Astrocyte (in vitro differentiated cells and primary cell): ENCODE measurements at regions not wholly inside any gene's neighbourhood (a gene's known extent, or its start where the extent isn't known, plus 50 kb on each side); places are given as distances from the start of the nearest gene placed in this dataset.

Experiments used
- DNase-seq: peaks from one replicate; pipeline ENCODE4 v3.0.0-alpha.2; 2010; ENCODE audit warnings: low read depth
- FAIRE-seq: peaks from 2 replicates; lab custom pipeline; 2011; peaks lifted over from hg19 to GRCh38; lab: Jason Lieb, UNC
- H2AFZ ChIP-seq: 2 replicates; pipeline ENCODE4 v1.6.0; 2012; ENCODE audit warnings: low read depth, low read length, inconsistent platforms
- H3K27ac ChIP-seq: 2 replicates; pipeline ENCODE4 v1.5.1; 2011; ENCODE audit warnings: low read depth, low read length, inconsistent platforms
- H3K27me3 ChIP-seq: 2 replicates; pipeline ENCODE4 v1.6.0; 2011; ENCODE audit warnings: low read length, inconsistent platforms; ENCODE audit not compliant: insufficient read depth
- H3K36me3 ChIP-seq: 2 replicates; pipeline ENCODE4 v1.5.1; 2011; ENCODE audit warnings: low read length, inconsistent platforms; ENCODE audit not compliant: insufficient read depth
- H3K4me1 ChIP-seq: 2 replicates; pipeline ENCODE4 v1.5.1; 2011; ENCODE audit warnings: low read length, inconsistent platforms; ENCODE audit not compliant: insufficient read depth
- H3K4me2 ChIP-seq: 2 replicates; pipeline ENCODE4 v1.6.0; 2012; ENCODE audit warnings: low read length, inconsistent platforms
- H3K4me3 ChIP-seq: 2 replicates; pipeline ENCODE4 v1.5.1; 2011; ENCODE audit warnings: low read depth, mild to moderate bottlenecking, low read length, inconsistent platforms; ENCODE audit not compliant: insufficient read depth
- H3K79me2 ChIP-seq: 2 replicates; pipeline ENCODE4 v1.6.0; 2012; ENCODE audit warnings: mild to moderate bottlenecking, low read length, inconsistent platforms; ENCODE audit not compliant: insufficient read depth
- H3K9ac ChIP-seq: 2 replicates; pipeline ENCODE4 v1.6.0; 2012; ENCODE audit warnings: mild to moderate bottlenecking, low read length, inconsistent platforms
- H3K9me3 ChIP-seq: 2 replicates; pipeline ENCODE4 v1.5.1; 2012; ENCODE audit warnings: low read depth, mild to moderate bottlenecking, low read length, inconsistent platforms; ENCODE audit not compliant: insufficient read depth
- H4K20me1 ChIP-seq: 2 replicates; pipeline ENCODE4 v1.6.0; 2012; ENCODE audit warnings: low read length, inconsistent platforms; ENCODE audit not compliant: insufficient read depth
- H3K27ac Mint-ChIP-seq: one replicate; pipeline ENCODE4 v1.8.0; 2021; ENCODE audit warnings: mild to moderate bottlenecking, mixed read lengths; ENCODE audit not compliant: unreplicated experiment
- H3K27me3 Mint-ChIP-seq: one replicate; pipeline ENCODE4 v1.8.0; 2021; ENCODE audit warnings: low read depth, mixed read lengths; ENCODE audit not compliant: unreplicated experiment
- H3K36me3 Mint-ChIP-seq: one replicate; pipeline ENCODE4 v1.8.0; 2021; ENCODE audit warnings: low read depth, mixed read lengths; ENCODE audit not compliant: unreplicated experiment
- H3K4me1 Mint-ChIP-seq: one replicate; pipeline ENCODE4 v1.8.0; 2021; ENCODE audit warnings: low read depth, mixed read lengths; ENCODE audit not compliant: unreplicated experiment
- H3K4me3 Mint-ChIP-seq: one replicate; pipeline ENCODE4 v1.8.0; 2021; ENCODE audit warnings: mild to moderate bottlenecking, moderate library complexity, mixed read lengths; ENCODE audit not compliant: unreplicated experiment
- H3K9me3 Mint-ChIP-seq: one replicate; pipeline ENCODE4 v1.8.0; 2021; ENCODE audit warnings: mild to moderate bottlenecking, mixed read lengths; ENCODE audit not compliant: unreplicated experiment
- EZH2 ChIP-seq: IDR thresholded peaks from 2 replicates; pipeline ENCODE4 v1.6.1; 2012; ENCODE audit warnings: mild to moderate bottlenecking, low read length, inconsistent platforms; ENCODE audit not compliant: insufficient read depth
- TF ChIP-seq, protein P1 (sequence below): IDR thresholded peaks from 2 replicates; pipeline ENCODE4 v1.5.1; 2011; ENCODE audit warnings: low read depth, mild to moderate bottlenecking, inconsistent platforms, low read length, moderate library complexity; ENCODE audit not compliant: insufficient read depth

DNA sequence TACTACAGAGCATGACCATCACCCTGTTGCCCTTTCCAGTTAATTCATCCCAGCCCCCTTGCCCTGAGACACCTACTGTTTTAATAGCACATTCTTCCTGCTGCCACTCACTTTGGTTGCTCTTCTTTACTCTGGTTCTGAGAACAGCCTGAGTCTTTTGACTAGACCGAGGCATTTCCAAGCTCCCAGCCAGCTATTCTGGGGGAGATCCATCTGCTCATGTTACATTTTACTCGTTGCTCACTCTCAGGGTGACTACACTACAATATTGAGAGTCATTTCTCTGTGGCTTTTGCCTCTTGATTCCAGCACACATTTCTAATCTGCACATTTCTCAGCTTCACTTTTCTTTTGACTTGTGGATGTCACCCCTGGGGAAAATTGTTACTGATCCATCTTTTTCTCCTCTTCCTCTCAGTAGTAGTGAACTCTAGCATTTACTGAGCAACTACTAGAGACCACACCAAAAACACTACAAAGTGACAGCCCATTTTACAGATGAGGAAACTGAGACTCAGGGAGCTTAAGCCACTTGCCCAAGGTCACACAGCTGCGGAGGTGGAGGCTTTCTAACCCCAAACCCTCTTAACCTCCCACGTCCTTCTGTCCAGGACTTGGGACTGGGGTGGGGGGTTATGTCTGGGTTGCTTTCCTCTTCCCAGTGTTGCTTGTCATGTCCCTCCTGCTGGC, 117.8 kb downstream of the C11orf91 start:
- Histone ChIP-seq H2AFZ (no peak overlapping the region), H3K36me3 (peaks cover 9% of the 10 kb centered on the region), H3K4me3 (no peak overlapping the region), H3K27me3 (no peaks in the 10 kb centered on the region), H3K79me2 (no peaks in the 10 kb centered on the region), H4K20me1 (no peaks in the 10 kb centered on the region), H3K9me3 (no peaks in the 10 kb centered on the region), H3K4me1 (no peaks in the 10 kb centered on the region), H3K9ac (no peak overlapping the region), H3K27ac (no peak overlapping the region), H3K4me2 (no peak overlapping the region)
- no peak overlapping the region for H3K4me3 Mint-ChIP-seq
- H3K27me3 Mint-ChIP-seq, result no peaks in the 10 kb centered on the region
- H3K27ac Mint-ChIP-seq, result no peak overlapping the region
- DNase-seq, result no peak
- no peak for TF ChIP-seq EZH2
- TF ChIP-seq, protein P1, sequence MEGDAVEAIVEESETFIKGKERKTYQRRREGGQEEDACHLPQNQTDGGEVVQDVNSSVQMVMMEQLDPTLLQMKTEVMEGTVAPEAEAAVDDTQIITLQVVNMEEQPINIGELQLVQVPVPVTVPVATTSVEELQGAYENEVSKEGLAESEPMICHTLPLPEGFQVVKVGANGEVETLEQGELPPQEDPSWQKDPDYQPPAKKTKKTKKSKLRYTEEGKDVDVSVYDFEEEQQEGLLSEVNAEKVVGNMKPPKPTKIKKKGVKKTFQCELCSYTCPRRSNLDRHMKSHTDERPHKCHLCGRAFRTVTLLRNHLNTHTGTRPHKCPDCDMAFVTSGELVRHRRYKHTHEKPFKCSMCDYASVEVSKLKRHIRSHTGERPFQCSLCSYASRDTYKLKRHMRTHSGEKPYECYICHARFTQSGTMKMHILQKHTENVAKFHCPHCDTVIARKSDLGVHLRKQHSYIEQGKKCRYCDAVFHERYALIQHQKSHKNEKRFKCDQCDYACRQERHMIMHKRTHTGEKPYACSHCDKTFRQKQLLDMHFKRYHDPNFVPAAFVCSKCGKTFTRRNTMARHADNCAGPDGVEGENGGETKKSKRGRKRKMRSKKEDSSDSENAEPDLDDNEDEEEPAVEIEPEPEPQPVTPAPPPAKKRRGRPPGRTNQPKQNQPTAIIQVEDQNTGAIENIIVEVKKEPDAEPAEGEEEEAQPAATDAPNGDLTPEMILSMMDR, result no peak
- H3K9me3 Mint-ChIP-seq, result no peaks in the 10 kb centered on the region
- peaks cover 4% of the 10 kb centered on the region for H3K4me1 Mint-ChIP-seq
- peaks cover 17% of the 10 kb centered on the region for H3K36me3 Mint-ChIP-seq
- no peak for FAIRE-seq

DNA sequence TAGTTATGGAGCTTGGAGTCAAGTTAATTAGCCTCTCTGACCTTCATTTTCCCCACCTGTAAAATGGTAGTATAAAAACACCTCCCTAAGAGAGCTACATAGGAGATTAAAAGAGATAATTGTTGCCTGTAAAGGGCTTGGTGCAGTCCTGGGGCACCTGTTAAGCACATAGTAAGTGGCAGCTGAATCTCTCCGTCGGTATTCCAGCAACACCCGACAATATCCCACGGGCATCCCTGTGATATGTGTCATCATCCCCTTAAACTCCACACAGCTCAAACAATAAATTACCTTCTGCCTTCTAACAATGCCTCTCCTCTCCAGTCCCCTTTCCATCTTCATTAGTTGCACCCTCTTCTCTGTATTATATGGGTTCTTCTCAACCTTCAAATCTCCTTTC, 121.5 kb downstream of the C11orf91 start:
- TF ChIP-seq, protein P1, result no peak
- no peak for TF ChIP-seq EZH2
- no peaks in the 10 kb centered on the region for H3K79me2 ChIP-seq
- H3K4me2 ChIP-seq, result no peak overlapping the region
- FAIRE-seq, result no peak
- Mint-ChIP-seq H3K27ac (no peak overlapping the region), H3K4me3 (no peak overlapping the region), H3K36me3 (peaks cover 7% of the 10 kb centered on the region), H3K27me3 (no peaks in the 10 kb centered on the region), H3K4me1 (peaks cover 4% of the 10 kb centered on the region), H3K9me3 (no peaks in the 10 kb centered on the region)
- no peak overlapping the region for H3K9ac ChIP-seq
- peaks cover 2% of the 10 kb centered on the region for H3K36me3 ChIP-seq
- H3K27ac ChIP-seq, result no peak overlapping the region
- no peaks in the 10 kb centered on the region for H3K4me1 ChIP-seq
- no peaks in the 10 kb centered on the region for H4K20me1 ChIP-seq
- no peaks in the 10 kb centered on the region for H3K27me3 ChIP-seq
- no peaks in the 10 kb centered on the region for H3K9me3 ChIP-seq
- no peak overlapping the region for H2AFZ ChIP-seq
- H3K4me3 ChIP-seq, result no peak overlapping the region
- no peak for DNase-seq

DNA sequence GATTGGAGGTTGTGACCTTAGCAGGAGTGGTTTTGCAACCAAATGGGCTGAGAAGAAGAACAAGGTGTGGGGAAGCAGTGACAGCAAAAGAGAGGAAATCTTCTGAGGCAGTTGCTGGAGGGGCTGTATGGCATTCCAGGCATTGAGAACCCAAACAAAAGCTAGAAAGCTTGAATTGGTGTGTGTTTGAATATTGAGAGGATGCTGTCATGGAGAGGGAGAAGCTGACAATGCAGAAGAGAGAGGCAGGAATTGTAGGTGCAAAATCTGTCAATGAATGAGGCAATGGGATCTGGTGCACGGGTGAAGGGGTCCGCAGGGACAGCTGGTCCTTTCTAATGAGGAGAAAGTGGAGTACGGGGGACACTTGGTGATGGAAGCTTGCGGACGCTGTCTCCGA, 123.4 kb downstream of the C11orf91 start:
- DNase-seq (no peak), FAIRE-seq (no peak)
- no peak overlapping the region for H3K4me3 ChIP-seq
- no peaks in the 10 kb centered on the region for H4K20me1 ChIP-seq
- Mint-ChIP-seq H3K36me3 (peaks cover 2% of the 10 kb centered on the region), H3K4me1 (no peaks in the 10 kb centered on the region), H3K27me3 (no peaks in the 10 kb centered on the region), H3K4me3 (no peak overlapping the region), H3K9me3 (no peaks in the 10 kb centered on the region), H3K27ac (no peak overlapping the region)
- H3K9me3 ChIP-seq, result no peaks in the 10 kb centered on the region
- H3K27ac ChIP-seq, result no peak overlapping the region
- no peaks in the 10 kb centered on the region for H3K27me3 ChIP-seq
- no peaks in the 10 kb centered on the region for H3K4me1 ChIP-seq
- H3K9ac ChIP-seq, result no peak overlapping the region
- no peak overlapping the region for H3K4me2 ChIP-seq
- no peak for TF ChIP-seq EZH2
- TF ChIP-seq, protein P1, result no peak
- H2AFZ ChIP-seq, result no peak overlapping the region
- H3K79me2 ChIP-seq, result no peaks in the 10 kb centered on the region
- H3K36me3 ChIP-seq, result peaks cover 3% of the 10 kb centered on the region
